Prostate gland (tissue), 2 donors: ENCODE measurements at regions not wholly inside any gene's neighbourhood (a gene's known extent, or its start where the extent isn't known, plus 50 kb on each side); places are given as distances from the start of the nearest gene placed in this dataset.

Experiments
- DNase-seq: peaks from one replicate; pipeline ENCODE4 v3.0.0-alpha.2; 2019; ENCODE audit warnings: low spot score
- H3K27ac ChIP-seq, 2 donors: fragments of 200-600 bp; sonication (generic); 2 replicates each; pipeline ENCODE4 v1.5.1; 2017 to 2019
- H3K27me3 ChIP-seq: fragments of 200-600 bp; sonication (generic); replicated peaks from 2 replicates; pipeline ENCODE4 v1.5.1; 2019; ENCODE audit not compliant: insufficient read depth
- H3K36me3 ChIP-seq, 2 donors: fragments of 200-600 bp; sonication (generic); 1 replicate in 1 of 2; 2 replicates in 1 of 2; pipeline versions ENCODE4 v1.5.1 to v1.8.1; 2017 to 2019
- H3K4me1 ChIP-seq: fragments of 200-600 bp; sonication (generic); replicated peaks from 2 replicates; pipeline ENCODE4 v1.5.1; 2019
- H3K4me3 ChIP-seq, 2 donors: fragments of 200-600 bp; sonication (generic); 2 replicates each; pipeline ENCODE4 v1.5.1; 2017 to 2019
- H3K9me3 ChIP-seq: fragments of 200-600 bp; sonication (generic); 2 replicates; pipeline ENCODE4 v1.5.1; 2017
- CTCF ChIP-seq, 4 experiments: fragments of 200-600 bp in 2 of 4; fragments of 450-650 bp in 2 of 4; sonication (generic) in 2 of 4; IDR thresholded peaks; 1 replicate in 3 of 4; 2 replicates in 1 of 4; pipeline ENCODE4 v1.5.1; 2016 to 2019; ENCODE audit warnings: antibody characterized with exemption in 4 of 4, mild to moderate bottlenecking in 2 of 4, moderate library complexity in 2 of 4
- POLR2A ChIP-seq: fragments of 450-650 bp; IDR thresholded peaks from one replicate; pipeline ENCODE4 v1.6.1; 2016; ENCODE audit warnings: antibody characterized with exemption, mild to moderate bottlenecking
- POLR2AphosphoS5 ChIP-seq: sonication (generic); formaldehyde crosslinking; IDR thresholded peaks from one replicate; pipeline ENCODE4 v1.6.1; 2017; ENCODE audit warnings: antibody characterized with exemption
- WGBS: methylation state at CpG from one replicate; pipeline ENCODE4 v1.1.5; 2018; 5-methylcytosine and 5-hydroxymethylcytosine counted together
- intact Hi-C: fragments of 100-400 bp; cut with DNase I; formaldehyde crosslinking; loops from one replicate; pipeline ENCODE4 v1.14.2; 2022

GRCh38 chr2:123359636-123360035 lies 665.5 kb upstream of the CNTNAP5 start:
- Histone ChIP-seq H3K36me3 (no peaks in the 10 kb centered on the region), H3K27me3 (no peaks in the 10 kb centered on the region), H3K27ac (no peak overlapping the region), H3K4me3 (no peak overlapping the region), H3K9me3 (no peaks in the 10 kb centered on the region), H3K4me1 (no peaks in the 10 kb centered on the region)
- no peak for DNase-seq
- intact Hi-C loops: no loop called here
- 84% methylated on average over 1 of the region's 1 CpG for WGBS
- TF ChIP-seq POLR2AphosphoS5: no peak
- TF ChIP-seq POLR2A: no peak
- TF ChIP-seq CTCF (IDR thresholded peaks at IDR 0.05): no peak

DNA sequence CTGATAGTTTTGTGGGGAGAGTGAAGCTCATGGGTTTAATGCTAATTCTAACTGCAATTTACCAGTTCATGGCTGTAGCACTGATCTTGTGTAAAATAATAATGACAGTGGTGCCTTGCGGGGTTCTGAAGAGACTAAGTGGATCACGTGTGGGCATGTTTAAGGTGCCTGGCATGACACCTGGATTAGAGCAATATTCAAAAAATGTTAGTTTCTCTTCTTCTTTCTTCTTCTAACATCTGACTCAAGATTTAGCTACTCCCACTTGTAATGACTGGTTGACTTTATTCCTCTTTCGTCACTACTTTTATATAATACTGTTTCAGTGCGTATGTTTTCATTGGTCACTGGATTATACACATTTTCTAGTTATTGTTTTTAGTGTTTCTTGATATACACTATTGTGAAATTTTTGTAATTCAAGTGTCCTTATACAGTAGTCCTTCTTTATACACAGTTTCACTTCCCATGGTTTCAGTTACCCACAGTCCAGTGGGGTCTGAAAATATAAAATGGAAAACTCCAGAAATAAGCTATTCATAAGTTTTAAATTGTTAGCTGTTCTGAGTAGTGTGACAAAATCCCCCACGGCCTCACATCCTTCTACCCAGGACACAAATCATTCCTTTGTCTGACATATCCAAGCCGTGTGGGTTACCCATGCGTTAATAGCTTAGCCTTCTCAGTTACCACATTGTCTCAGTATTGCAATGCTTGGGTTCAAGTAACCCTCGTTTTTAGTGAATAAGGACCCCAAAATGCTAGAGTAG lies 662.2 kb upstream of the CNTNAP5 start:
- DNase-seq: no peak
- Histone ChIP-seq H3K27me3 (no peaks in the 10 kb centered on the region), H3K36me3 (no peaks in the 10 kb centered on the region), H3K4me1 (no peaks in the 10 kb centered on the region), H3K4me3 (no peak overlapping the region), H3K9me3 (no peaks in the 10 kb centered on the region), H3K27ac (no peak overlapping the region)
- no peak for TF ChIP-seq POLR2AphosphoS5
- TF ChIP-seq CTCF (IDR thresholded peaks at IDR 0.05): no peak
- no peak for TF ChIP-seq POLR2A
- WGBS: 77% methylated on average over 8 of the region's 8 CpGs
- intact Hi-C loops: no loop called here

DNA sequence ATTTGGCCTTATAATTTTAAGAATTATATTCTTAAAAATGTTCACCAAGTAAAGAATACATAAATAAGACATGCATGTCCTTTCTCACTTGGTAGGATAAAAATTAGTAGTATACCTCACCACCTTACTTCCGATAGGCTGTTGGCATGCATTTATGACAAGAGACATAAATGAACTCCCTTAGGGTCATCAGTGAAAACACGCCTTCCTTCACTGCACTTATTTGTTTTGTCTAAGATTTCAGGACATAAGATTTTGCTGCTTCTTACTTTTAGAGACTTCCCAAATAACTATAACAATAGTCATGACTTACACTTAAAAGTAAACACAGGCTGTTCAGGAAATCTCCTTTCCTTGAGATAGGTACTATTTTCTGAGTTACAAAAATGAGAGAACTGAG lies 661.3 kb upstream of the CNTNAP5 start:
- intact Hi-C loops: no loop called here
- Histone ChIP-seq H3K9me3 (no peaks in the 10 kb centered on the region), H3K36me3 (no peaks in the 10 kb centered on the region), H3K27ac (no peak overlapping the region), H3K27me3 (no peaks in the 10 kb centered on the region), H3K4me1 (no peaks in the 10 kb centered on the region), H3K4me3 (no peak overlapping the region)
- DNase-seq: no peak
- 76% methylated on average over 2 of the region's 2 CpGs for WGBS
- no peak for TF ChIP-seq CTCF (IDR thresholded peaks at IDR 0.05)
- no peak for TF ChIP-seq POLR2A

DNA sequence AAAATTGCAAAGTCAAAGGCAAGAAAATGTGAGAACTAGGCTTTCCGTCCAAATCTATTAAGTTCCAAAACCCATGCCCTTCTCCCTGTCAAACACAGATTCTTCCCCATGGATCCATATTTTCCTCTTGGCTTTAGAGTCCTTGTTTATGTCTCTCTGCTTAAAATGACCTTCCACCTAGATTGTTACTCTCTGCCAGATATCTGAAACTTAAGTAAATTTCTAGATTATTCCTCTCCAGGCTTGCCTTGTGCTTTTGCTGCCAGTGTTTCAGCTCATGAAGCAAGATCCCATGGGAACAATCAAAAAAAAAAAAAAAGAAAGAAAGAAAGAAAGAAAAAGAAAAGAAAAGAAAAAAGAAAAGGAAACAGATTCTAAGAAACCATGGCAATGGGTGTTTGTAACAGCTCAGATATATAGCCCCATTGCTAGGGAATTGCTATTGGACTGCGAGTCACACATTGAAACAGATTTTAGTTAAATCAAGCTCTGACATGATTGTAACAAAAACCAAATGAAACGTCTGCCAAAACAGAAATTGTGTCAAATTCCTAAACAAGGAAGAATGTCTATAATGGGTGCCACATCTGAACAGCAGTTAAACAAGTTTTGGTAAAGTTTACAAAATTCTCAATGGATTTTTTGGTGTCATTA lies 660.7 kb upstream of the CNTNAP5 start:
- TF ChIP-seq CTCF (IDR thresholded peaks at IDR 0.05) (no peak), POLR2AphosphoS5 (no peak), POLR2A (no peak)
- H3K36me3 ChIP-seq: no peaks in the 10 kb centered on the region
- H3K27ac ChIP-seq: no peak overlapping the region
- intact Hi-C loops: no loop called here
- DNase-seq: no peak
- no peaks in the 10 kb centered on the region for H3K9me3 ChIP-seq
- 66% methylated on average over 3 of the region's 3 CpGs for WGBS
- no peaks in the 10 kb centered on the region for H3K27me3 ChIP-seq
- H3K4me1 ChIP-seq: no peaks in the 10 kb centered on the region
- H3K4me3 ChIP-seq: no peak overlapping the region
